ENCODE measurements at regions not wholly inside any gene's neighbourhood (a gene's known extent, or its start where the extent isn't known, plus 50 kb on each side); places are given as distances from the start of the nearest gene placed in this dataset.

GRCh38 chr1:222165629-222166028, 382.3 kb downstream of the HHIPL2 start:
- Histone ChIP-seq H3K9me3 (ENCODE audit: control insufficient read depth, low read depth, low read length) (no peaks in the 10 kb centered on the region), H3K4ac (ENCODE audit: low read depth, low read length) (no peak overlapping the region), H3K23me2 (ENCODE audit: insufficient read length, low read depth, low read length, poor library complexity, severe bottlenecking) (no peaks in the 10 kb centered on the region), H3K23ac (ENCODE audit: insufficient read length, low read depth, low read length) (no peak overlapping the region), H3K79me2 (ENCODE audit: insufficient read depth, low read length) (no peaks in the 10 kb centered on the region), H3K9ac (ENCODE audit: extremely low read depth, insufficient read length, low read length) (no peak overlapping the region), H2AFZ (ENCODE audit: low read length) (no peak overlapping the region), H4K20me1 (ENCODE audit: control insufficient read depth, insufficient read depth, insufficient read length) (no peaks in the 10 kb centered on the region), H2AK5ac (ENCODE audit: insufficient read length, low read length) (no peak overlapping the region), H3T11ph (ENCODE audit: low read length) (no peak overlapping the region), H4K5ac (ENCODE audit: insufficient read length, low read depth, low read length) (no peak overlapping the region), H3K4me1 (ENCODE audit: insufficient read depth, low read length) (no peaks in the 10 kb centered on the region), H3K56ac (ENCODE audit: insufficient read length, low read depth, low read length) (no peak overlapping the region), H4K8ac (replicated peaks; ENCODE audit: insufficient read length, low read depth, low read length) (no peak overlapping the region), H3K79me1 (ENCODE audit: insufficient read depth, low read depth, low read length, poor library complexity, severe bottlenecking) (no peaks in the 10 kb centered on the region), H3K27me3 (ENCODE audit: insufficient read depth, low read length) (no peaks in the 10 kb centered on the region), H3K4me2 (ENCODE audit: insufficient read depth, insufficient read length, low read length) (no peak overlapping the region), H3K14ac (ENCODE audit: insufficient read depth, low read length) (no peak overlapping the region), H2BK12ac (ENCODE audit: insufficient read length, low read depth, low read length) (no peak overlapping the region), H2BK15ac (ENCODE audit: low read depth, low read length) (no peak overlapping the region), H2BK20ac (ENCODE audit: low read depth, low read length, poor library complexity, severe bottlenecking) (no peak overlapping the region), H3K27ac (ENCODE audit: insufficient read length, low read depth, low read length) (no peak overlapping the region), H2BK120ac (ENCODE audit: low read depth, low read length, poor library complexity, severe bottlenecking) (no peak overlapping the region), H3K18ac (ENCODE audit: insufficient read length, low read depth, low read length) (no peak overlapping the region), H2BK5ac (ENCODE audit: insufficient read length, low read length) (no peak overlapping the region), H4K91ac (ENCODE audit: insufficient read length, low read depth, low read length) (no peak overlapping the region)
- Mint-ChIP-seq H3K27me3 (ENCODE audit: low read depth) (no peaks in the 10 kb centered on the region), H3K4me1 (no peaks in the 10 kb centered on the region), H3K4me3 (no peak overlapping the region), H3K9me3 (peaks cover 0 to 8% of the 10 kb centered on the region in 2 experiments; a peak in 2 of 5 replicates), H3K27ac (no peak overlapping the region; a peak in 1 of 7 replicates), H3K36me3 (ENCODE audit: insufficient read depth in 1 of 3, low read depth in 3 of 3) (no peaks in the 10 kb centered on the region)
- DNase-seq: no peak
- no CpG with 5 or more reads among the region's 3 CpGs for WGBS (ENCODE audit: extremely low coverage, insufficient read length, low lambda C conversion rate)
- no peak for TF ChIP-seq CTCF (conservative IDR thresholded peaks at IDR 0.05)
